PC-3 (cell line): ENCODE measurements at regions not wholly inside any gene's neighbourhood (a gene's known extent, or its start where the extent isn't known, plus 50 kb on each side); places are given as distances from the start of the nearest gene placed in this dataset.

Experiments
- ATAC-seq: fragments of 200-7000 bp; cut with Tn5 transposase; 2 replicates; pipeline ENCODE4 v1.9.1; 2020; ENCODE audit warnings: mild to moderate bottlenecking, moderate library complexity
- BruUV-seq: library from RNA; stranded (reverse); fragments of 400-500 nt; replicated peaks from 2 replicates; lab custom pipeline; 2021; lab: Mats Ljungman, UMichigan
- CTCF ChIA-PET: fragments of 300-600 bp; sonication (Branson Sonifier 250); formaldehyde crosslinking; loops from one replicate; lab custom pipeline; 2022; ENCODE audit warnings: antibody characterized with exemption; lab: Charles Lee
- POLR2A ChIA-PET: fragments of 300-600 bp; sonication (Branson Sonifier 250); formaldehyde crosslinking; loops from one replicate; lab custom pipeline; 2022; ENCODE audit warnings: antibody characterized with exemption; ENCODE audit not compliant: unreplicated experiment; lab: Charles Lee
- DNase-seq: peaks from one replicate; pipeline ENCODE4 v3.0.0-alpha.2; 2015
- H2AFZ ChIP-seq: fragments of 300-600 bp; sonication (generic); 2 replicates; pipeline ENCODE4 v1.6.0; 2016; ENCODE audit warnings: antibody characterized with exemption, low read length
- H3F3A ChIP-seq: fragments of 300-600 bp; sonication (generic); one replicate; pipeline ENCODE4 v1.6.0; 2017; ENCODE audit warnings: antibody characterized with exemption, low read length, control low read depth, mild to moderate bottlenecking; ENCODE audit not compliant: unreplicated experiment
- H3K27ac ChIP-seq: fragments of 300-600 bp; sonication (generic); 2 replicates; pipeline ENCODE4 v1.5.1; 2016; ENCODE audit warnings: mild to moderate bottlenecking, low read length
- H3K27me3 ChIP-seq: fragments of 300-600 bp; sonication (generic); 2 replicates; pipeline ENCODE4 v1.6.1; 2016; ENCODE audit warnings: low read length, mixed read lengths
- H3K36me3 ChIP-seq: fragments of 300-600 bp; sonication (generic); 2 replicates; pipeline ENCODE4 v1.6.1; 2016; ENCODE audit warnings: low read depth, mixed run types, low read length, mixed read lengths
- H3K4me1 ChIP-seq: fragments of 300-600 bp; sonication (generic); 2 replicates; pipeline ENCODE4 v1.5.1; 2016; ENCODE audit warnings: low read length; ENCODE audit not compliant: insufficient read depth
- H3K4me2 ChIP-seq: fragments of 300-600 bp; sonication (generic); 2 replicates; pipeline ENCODE4 v1.6.0; 2016; ENCODE audit warnings: low read length
- H3K4me3 ChIP-seq: fragments of 300-600 bp; sonication (generic); 2 replicates; pipeline ENCODE4 v1.5.1; 2016; ENCODE audit warnings: mild to moderate bottlenecking, low read length, mixed read lengths
- H3K79me2 ChIP-seq: fragments of 300-600 bp; sonication (generic); 2 replicates; pipeline ENCODE4 v1.6.1; 2017; ENCODE audit warnings: low read length, mixed read lengths
- H3K9ac ChIP-seq: fragments of 300-600 bp; sonication (generic); 2 replicates; pipeline ENCODE4 v1.6.0; 2016; ENCODE audit warnings: mild to moderate bottlenecking, low read length
- H3K9me2 ChIP-seq: fragments of 300-600 bp; sonication (generic); replicated peaks from 2 replicates; pipeline ENCODE4 v1.6.1; 2016; ENCODE audit warnings: mixed run types, low read length, mixed read lengths
- H3K9me3 ChIP-seq: fragments of 300-600 bp; sonication (generic); 2 replicates; pipeline ENCODE4 v1.6.1; 2016; ENCODE audit warnings: low read length, mixed read lengths
- H4K20me1 ChIP-seq: fragments of 300-600 bp; sonication (generic); 2 replicates; pipeline ENCODE4 v1.6.1; 2016; ENCODE audit warnings: low read length, mixed read lengths
- EZH2 ChIP-seq: fragments of 300-600 bp; sonication (generic); IDR thresholded peaks from one replicate; pipeline ENCODE4 v1.6.1; 2017; ENCODE audit warnings: antibody characterized with exemption, mild to moderate bottlenecking, low read length; ENCODE audit not compliant: unreplicated experiment
- EZH2phosphoT487 ChIP-seq: fragments of 300-600 bp; sonication (generic); IDR thresholded peaks from 2 replicates; pipeline ENCODE4 v1.6.1; 2018; ENCODE audit warnings: mild to moderate bottlenecking, antibody characterized with exemption, low read length, borderline replicate concordance
- intact Hi-C: fragments of 100-400 bp; cut with micrococcal nuclease; formaldehyde crosslinking; loops from 2 replicates; pipeline ENCODE4 v1.9.0; 2023
- TF ChIP-seq, protein P1 (sequence below): fragments of 300-600 bp; sonication (generic); conservative IDR thresholded peaks from 2 replicates; pipeline ENCODE4 v1.5.1; 2017; ENCODE audit warnings: antibody characterized with exemption, low read depth, mild to moderate bottlenecking, low read length

DNA sequence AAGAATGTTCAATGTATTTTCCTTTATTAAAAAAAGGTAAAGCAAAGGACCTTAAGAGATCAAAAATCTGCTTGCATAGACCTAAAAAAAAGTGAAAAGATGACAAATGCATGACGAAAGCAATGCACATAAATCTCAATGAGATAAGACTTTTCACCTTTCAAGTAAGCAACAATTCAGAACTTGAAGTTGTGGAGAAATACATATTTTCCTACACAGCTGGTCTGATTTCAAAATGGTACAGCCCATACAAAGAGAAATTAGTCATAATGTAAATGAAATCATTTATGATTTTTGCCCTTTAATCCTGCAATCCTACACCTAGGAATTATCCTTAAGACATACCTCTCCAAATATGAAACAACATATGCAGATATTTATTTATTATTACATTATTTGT lies 568.0 kb downstream of the ANXA1 start:
- Histone ChIP-seq H3K36me3 (no peaks in the 10 kb centered on the region), H3K27ac (no peak overlapping the region), H3K27me3 (no peaks in the 10 kb centered on the region), H3F3A (no peaks in the 10 kb centered on the region), H2AFZ (no peak overlapping the region), H3K9me3 (no peaks in the 10 kb centered on the region), H3K4me2 (no peak overlapping the region), H3K9ac (no peak overlapping the region), H3K4me1 (no peaks in the 10 kb centered on the region), H3K79me2 (no peaks in the 10 kb centered on the region), H3K9me2 (no peaks in the 10 kb centered on the region), H4K20me1 (no peaks in the 10 kb centered on the region), H3K4me3 (no peak overlapping the region)
- TF ChIP-seq, protein P1, sequence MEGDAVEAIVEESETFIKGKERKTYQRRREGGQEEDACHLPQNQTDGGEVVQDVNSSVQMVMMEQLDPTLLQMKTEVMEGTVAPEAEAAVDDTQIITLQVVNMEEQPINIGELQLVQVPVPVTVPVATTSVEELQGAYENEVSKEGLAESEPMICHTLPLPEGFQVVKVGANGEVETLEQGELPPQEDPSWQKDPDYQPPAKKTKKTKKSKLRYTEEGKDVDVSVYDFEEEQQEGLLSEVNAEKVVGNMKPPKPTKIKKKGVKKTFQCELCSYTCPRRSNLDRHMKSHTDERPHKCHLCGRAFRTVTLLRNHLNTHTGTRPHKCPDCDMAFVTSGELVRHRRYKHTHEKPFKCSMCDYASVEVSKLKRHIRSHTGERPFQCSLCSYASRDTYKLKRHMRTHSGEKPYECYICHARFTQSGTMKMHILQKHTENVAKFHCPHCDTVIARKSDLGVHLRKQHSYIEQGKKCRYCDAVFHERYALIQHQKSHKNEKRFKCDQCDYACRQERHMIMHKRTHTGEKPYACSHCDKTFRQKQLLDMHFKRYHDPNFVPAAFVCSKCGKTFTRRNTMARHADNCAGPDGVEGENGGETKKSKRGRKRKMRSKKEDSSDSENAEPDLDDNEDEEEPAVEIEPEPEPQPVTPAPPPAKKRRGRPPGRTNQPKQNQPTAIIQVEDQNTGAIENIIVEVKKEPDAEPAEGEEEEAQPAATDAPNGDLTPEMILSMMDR: no peak
- DNase-seq (no peak), ATAC-seq (no peak)
- CTCF ChIA-PET: no interaction called here
- POLR2A ChIA-PET: no interaction called here
- intact Hi-C loops: no loop called here
- no TSS peak for BruUV-seq

DNA sequence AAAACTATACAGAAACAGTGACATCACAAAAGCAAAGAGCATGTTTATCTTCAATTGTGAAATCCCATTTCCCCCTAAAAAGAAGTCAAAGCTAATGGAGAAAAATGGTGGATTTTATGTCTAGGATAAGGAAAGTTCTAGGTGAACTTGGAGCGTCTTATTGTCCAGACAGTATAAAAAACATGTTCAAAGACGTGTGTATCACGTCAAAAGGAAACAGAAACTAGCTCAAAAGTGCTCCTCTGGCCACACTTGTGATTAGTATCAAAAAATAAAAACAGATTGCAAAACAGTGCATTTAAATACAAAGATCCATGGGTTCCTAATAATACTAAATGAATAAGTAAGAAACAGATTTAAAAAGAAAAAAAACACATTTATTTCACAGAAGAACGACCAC lies 568.9 kb downstream of the ANXA1 start:
- H3K79me2 ChIP-seq: no peaks in the 10 kb centered on the region
- no peaks in the 10 kb centered on the region for H3K27me3 ChIP-seq
- ATAC-seq (no peak), DNase-seq (no peak)
- H3F3A ChIP-seq: no peaks in the 10 kb centered on the region
- H3K36me3 ChIP-seq: no peaks in the 10 kb centered on the region
- H2AFZ ChIP-seq: no peak overlapping the region
- BruUV-seq: no TSS peak
- no peaks in the 10 kb centered on the region for H3K9me2 ChIP-seq
- H3K9ac ChIP-seq: no peak overlapping the region
- no peak overlapping the region for H3K27ac ChIP-seq
- no peak for TF ChIP-seq EZH2
- no peak for TF ChIP-seq EZH2phosphoT487
- TF ChIP-seq, protein P1: no peak
- H3K4me3 ChIP-seq: no peak overlapping the region
- ChIA-PET CTCF (no interaction called here), POLR2A (no interaction called here)
- intact Hi-C loops: no loop called here
- H4K20me1 ChIP-seq: no peaks in the 10 kb centered on the region
- no peaks in the 10 kb centered on the region for H3K9me3 ChIP-seq
- no peak overlapping the region for H3K4me2 ChIP-seq
- H3K4me1 ChIP-seq: no peaks in the 10 kb centered on the region

DNA sequence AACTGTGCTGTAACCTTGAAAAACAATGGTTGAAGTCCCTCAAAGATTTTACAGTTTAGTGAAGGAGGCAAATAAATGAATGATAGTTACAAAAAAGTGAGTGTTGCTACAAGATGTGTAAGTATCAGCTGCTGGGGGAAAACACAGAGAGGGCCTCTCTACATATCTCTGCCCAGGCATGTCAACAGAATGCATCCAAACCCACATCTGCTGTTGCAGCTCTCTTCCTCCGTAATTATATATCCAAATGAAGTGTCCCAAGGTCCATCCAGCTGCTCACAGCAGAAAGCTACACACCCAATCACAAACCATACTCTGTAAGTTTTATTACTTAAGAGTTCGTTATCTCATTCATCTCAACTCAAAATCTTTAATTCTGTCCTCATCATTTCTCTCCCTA lies 584.6 kb downstream of the ANXA1 start:
- ChIA-PET POLR2A (no interaction called here), CTCF (no interaction called here)
- Histone ChIP-seq H3K4me3 (no peak overlapping the region), H3K27ac (no peak overlapping the region), H3K36me3 (no peaks in the 10 kb centered on the region), H3K9me2 (no peaks in the 10 kb centered on the region), H3K27me3 (no peaks in the 10 kb centered on the region), H3K9me3 (no peaks in the 10 kb centered on the region), H3K79me2 (no peaks in the 10 kb centered on the region), H3K4me1 (no peaks in the 10 kb centered on the region), H3K4me2 (no peak overlapping the region), H2AFZ (no peak overlapping the region), H3F3A (no peaks in the 10 kb centered on the region), H3K9ac (no peak overlapping the region), H4K20me1 (no peaks in the 10 kb centered on the region)
- intact Hi-C loops: no loop called here
- no peak for ATAC-seq
- BruUV-seq: no TSS peak
- TF ChIP-seq EZH2phosphoT487 (no peak), EZH2 (no peak)
- TF ChIP-seq, protein P1: no peak
- no peak for DNase-seq
